HG03457 (cell line): ENCODE measurements at regions not wholly inside any gene's neighbourhood (a gene's known extent, or its start where the extent isn't known, plus 50 kb on each side); places are given as distances from the start of the nearest gene placed in this dataset.
"Not testable (repeated sequence)": the region's sequence is repeated elsewhere in the genome, so short reads cannot be mapped to it uniquely, and the experiment has no call there.

Source experiments
- ATAC-seq: cut with Tn5 transposase; IDR thresholded peaks from one replicate; pipeline ENCODE4 v1.9.1; 2021; ENCODE audit warnings: moderate number of reproducible peaks; ENCODE audit not compliant: unreplicated experiment

- no peak for ATAC-seq
Measured at GRCh38 chr3:82423268-82424030, 662.0 kb upstream of the GBE1 start.

GRCh38 chr3:82416830-82417229 lies 655.4 kb upstream of the GBE1 start:
- ATAC-seq: no peak

- ATAC-seq: no peak
Measured at GRCh38 chr3:82416349-82416748, 654.9 kb upstream of the GBE1 start.

GRCh38 chr3:82413171-82413570 lies 651.7 kb upstream of the GBE1 start:
- ATAC-seq: no peak

GRCh38 chr3:82410366-82410765 lies 648.9 kb upstream of the GBE1 start:
- no peak for ATAC-seq

GRCh38 chr3:82409842-82410241 lies 648.4 kb upstream of the GBE1 start:
- ATAC-seq: no peak

GRCh38 chr3:82392203-82392775 lies 630.8 kb upstream of the GBE1 start:
- ATAC-seq: no peak

- no peak for ATAC-seq
Measured at GRCh38 chr3:82390868-82391267, 629.4 kb upstream of the GBE1 start.

GRCh38 chr3:82386647-82387046 lies 625.2 kb upstream of the GBE1 start:
- no peak for ATAC-seq

- no peak for ATAC-seq
Measured at GRCh38 chr3:82384181-82384580, 622.7 kb upstream of the GBE1 start.

- ATAC-seq: no peak
Measured at GRCh38 chr3:82382831-82383230, 621.4 kb upstream of the GBE1 start.

- no peak for ATAC-seq
Measured at GRCh38 chr3:82378392-82378791, 616.9 kb upstream of the GBE1 start.

GRCh38 chr3:82376883-82377282 lies 615.4 kb upstream of the GBE1 start:
- no peak for ATAC-seq

GRCh38 chr3:82373833-82374232 lies 612.4 kb upstream of the GBE1 start:
- not testable (repeated sequence) for ATAC-seq

- ATAC-seq: no peak
Measured at GRCh38 chr3:82364827-82365226, 603.4 kb upstream of the GBE1 start.

- ATAC-seq: no peak
Measured at GRCh38 chr3:82363131-82363530, 601.7 kb upstream of the GBE1 start.

GRCh38 chr3:82355228-82355627 lies 593.8 kb upstream of the GBE1 start:
- no peak for ATAC-seq

- ATAC-seq: no peak
Measured at GRCh38 chr3:82354228-82354627, 592.8 kb upstream of the GBE1 start.

GRCh38 chr3:82353306-82354171 lies 592.1 kb upstream of the GBE1 start:
- ATAC-seq: no peak

GRCh38 chr3:82347585-82347984 lies 586.1 kb upstream of the GBE1 start:
- no peak for ATAC-seq

- no peak for ATAC-seq
Measured at GRCh38 chr3:82342521-82342920, 581.1 kb upstream of the GBE1 start.

- ATAC-seq: no peak
Measured at GRCh38 chr3:82329300-82329699, 567.9 kb upstream of the GBE1 start.
